ENCODE measurements at regions not wholly inside any gene's neighbourhood (a gene's known extent, or its start where the extent isn't known, plus 50 kb on each side); places are given as distances from the start of the nearest gene placed in this dataset.

GRCh38 chr6:114945392-114945791, 602.6 kb upstream of the HS3ST5 start:
- Histone ChIP-seq H4K8ac (ENCODE audit: extremely low read depth, insufficient read depth, low read length) (no peak overlapping the region), H3K4me3 (ENCODE audit: extremely low read depth in 1 of 4, insufficient read depth in 2 of 4, low read depth in 3 of 4, low read length in 4 of 4) (no peak overlapping the region), H2AK5ac (ENCODE audit: low read depth, low read length) (no peak overlapping the region), H3K27ac (ENCODE audit: low read depth, low read length) (no peak overlapping the region), H3K4ac (replicated peaks; ENCODE audit: insufficient read length, low read depth, low read length) (no peak overlapping the region), H2BK15ac (ENCODE audit: low read length) (no peak overlapping the region), H3K36me3 (ENCODE audit: control insufficient read depth in 2 of 4, insufficient read depth in 4 of 4, low read length in 3 of 4) (no peaks in the 10 kb centered on the region; a peak in 1 of 8 replicates), H3K18ac (ENCODE audit: extremely low read depth, low read length) (no peak overlapping the region), H2BK20ac (ENCODE audit: low read length) (no peak overlapping the region), H3K4me1 (replicated peaks in 1 of 4; ENCODE audit: control insufficient read depth in 3 of 4, insufficient read depth in 4 of 4, low read length in 3 of 4) (no peaks in the 10 kb centered on the region; a peak in 1 of 7 replicates), H4K5ac (ENCODE audit: insufficient read length, low read depth, low read length) (no peak overlapping the region), H3K4me2 (ENCODE audit: insufficient read depth in 1 of 2, low read depth in 2 of 2, low read length in 2 of 2) (no peak overlapping the region), H3K79me1 (ENCODE audit: low read depth, low read length) (no peaks in the 10 kb centered on the region), H3K23me2 (ENCODE audit: low read depth, low read length) (no peaks in the 10 kb centered on the region), H3K9me3 (ENCODE audit: insufficient read depth in 2 of 2, low read depth in 1 of 2, low read length in 1 of 2) (peaks cover 0 to 11% of the 10 kb centered on the region in 2 experiments; a peak in 1 of 4 replicates), H3K23ac (ENCODE audit: insufficient read length) (no peak overlapping the region), H3K79me2 (ENCODE audit: control insufficient read depth in 1 of 2, insufficient read depth in 2 of 2, low read length in 2 of 2) (no peaks in the 10 kb centered on the region), H3K14ac (ENCODE audit: insufficient read length) (no peak overlapping the region), H3K56ac (replicated peaks; ENCODE audit: insufficient read length, low read depth, low read length) (no peak overlapping the region), H4K20me1 (replicated peaks in 1 of 2; ENCODE audit: control insufficient read depth in 1 of 2, insufficient read depth in 2 of 2, low read length in 2 of 2) (no peaks in the 10 kb centered on the region), H3K9ac (replicated peaks in 1 of 4; ENCODE audit: extremely low read depth in 1 of 4, low read depth in 3 of 4, low read length in 3 of 4) (no peak overlapping the region), H2AFZ (ENCODE audit: low read length) (no peak overlapping the region), H2BK12ac (ENCODE audit: low read depth, low read length) (no peak overlapping the region), H3K27me3 (replicated peaks in 1 of 4; ENCODE audit: control insufficient read depth in 3 of 4, extremely low read depth in 1 of 4, insufficient read depth in 3 of 4, low read length in 3 of 4) (no peaks in the 10 kb centered on the region), H4K91ac (replicated peaks; ENCODE audit: insufficient read length, low read length) (no peak overlapping the region), H2BK5ac (ENCODE audit: low read depth, low read length) (no peak overlapping the region), H2BK120ac (replicated peaks; ENCODE audit: low read depth, low read length) (no peak overlapping the region)
- FAIRE-seq (no peak), DNase-seq (ENCODE audit: low read depth in 1 of 2, low spot score in 2 of 2) (no peak)
- WGBS, 2 experiments (ENCODE audit: extremely low coverage in 1 of 2, insufficient coverage in 1 of 2, insufficient read length in 1 of 2, insufficient replicate concordance in 2 of 2, low coverage in 1 of 2, low lambda C conversion rate in 2 of 2, missing lambda C conversion rate in 1 of 2) = 96% methylated on average over 5 of the region's 5 CpGs; no CpG with 5 or more reads in 1 of the 2 experiments
- TF ChIP-seq BRCA1 (IDR thresholded peaks at IDR 0.05; ENCODE audit: low read depth, low read length) (no peak), ZNF274 (IDR thresholded peaks at IDR 0.05; ENCODE audit: borderline replicate concordance, extremely low read depth, low read length) (no peak)
- ChIA-PET POLR2A (ENCODE audit: partially characterized antibody) (no interaction called here), CTCF (ENCODE audit: partially characterized antibody) (no interaction called here)
